Karpas-422 (cell line): ENCODE measurements at regions not wholly inside any gene's neighbourhood (a gene's known extent, or its start where the extent isn't known, plus 50 kb on each side); places are given as distances from the start of the nearest gene placed in this dataset.

Experiments
- DNase-seq: peaks from one replicate; pipeline ENCODE4 v3.0.0-alpha.2; 2015
- H2AFZ ChIP-seq: fragments of 200-600 bp; sonication (generic); 2 replicates; pipeline ENCODE4 v1.6.1; 2014; ENCODE audit warnings: antibody characterized with exemption, low read length, mixed read lengths
- H3K27ac ChIP-seq: fragments of 200-600 bp; sonication (generic); 2 replicates; pipeline ENCODE4 v1.5.1; 2014; ENCODE audit warnings: mild to moderate bottlenecking, low read length, moderate library complexity
- H3K27me3 ChIP-seq: fragments of 200-600 bp; sonication (generic); 2 replicates; pipeline ENCODE4 v1.6.1; 2014; ENCODE audit warnings: low read length, mixed read lengths
- H3K36me3 ChIP-seq: fragments of 200-600 bp; sonication (generic); 2 replicates; pipeline ENCODE4 v1.6.1; 2014; ENCODE audit warnings: low read length, mixed read lengths; ENCODE audit not compliant: insufficient read depth
- H3K4me1 ChIP-seq: fragments of 200-600 bp; sonication (generic); 2 replicates; pipeline ENCODE4 v1.6.1; 2014; ENCODE audit warnings: mild to moderate bottlenecking, low read length, mixed read lengths
- H3K4me2 ChIP-seq: fragments of 200-600 bp; sonication (generic); 2 replicates; pipeline ENCODE4 v1.6.1; 2014; ENCODE audit warnings: low read length, low read depth, mild to moderate bottlenecking; ENCODE audit not compliant: poor library complexity, severe bottlenecking
- H3K4me3 ChIP-seq: fragments of 200-600 bp; sonication (generic); 2 replicates; pipeline ENCODE4 v1.5.1; 2014; ENCODE audit warnings: mild to moderate bottlenecking, antibody characterized with exemption, low read length, mixed read lengths
- H3K79me2 ChIP-seq: fragments of 200-600 bp; sonication (generic); 2 replicates; pipeline ENCODE4 v1.6.1; 2014; ENCODE audit warnings: mild to moderate bottlenecking, low read length, mixed read lengths
- H3K9ac ChIP-seq: fragments of 200-600 bp; sonication (generic); 2 replicates; pipeline ENCODE4 v1.6.0; 2014; ENCODE audit warnings: low read length
- H3K9me2 ChIP-seq: fragments of 200-600 bp; sonication (generic), shearing (Covaris generic); replicated peaks from 2 replicates; pipeline ENCODE4 v1.6.0; 2014; ENCODE audit warnings: mild to moderate bottlenecking, low read length, moderate library complexity; ENCODE audit not compliant: insufficient read depth
- H3K9me3 ChIP-seq: fragments of 300-700, 200-600 bp; sonication (generic); 2 replicates; pipeline ENCODE4 v1.6.1; 2014; ENCODE audit warnings: low read length, mixed read lengths
- H4K20me1 ChIP-seq: fragments of 200-600 bp; sonication (generic); 2 replicates; pipeline ENCODE4 v1.6.1; 2014; ENCODE audit warnings: mild to moderate bottlenecking, antibody characterized with exemption, low read length, low read depth; ENCODE audit not compliant: insufficient read depth

- Histone ChIP-seq H3K9me2 (no peaks in the 10 kb centered on the region), H4K20me1 (no peaks in the 10 kb centered on the region), H3K4me1 (no peaks in the 10 kb centered on the region), H2AFZ (no peak overlapping the region), H3K9me3 (no peaks in the 10 kb centered on the region), H3K79me2 (no peaks in the 10 kb centered on the region), H3K4me3 (no peak overlapping the region), H3K27me3 (no peaks in the 10 kb centered on the region), H3K36me3 (no peaks in the 10 kb centered on the region), H3K9ac (no peak overlapping the region), H3K27ac (no peak overlapping the region), H3K4me2 (no peak overlapping the region)
- DNase-seq, result no peak
These were observed 363.3 kb downstream of the METTL15 start for GRCh38 chr11:28471537-28471936.

- no peak overlapping the region for H2AFZ ChIP-seq
- H3K27me3 ChIP-seq, result no peaks in the 10 kb centered on the region
- no peaks in the 10 kb centered on the region for H3K9me3 ChIP-seq
- no peak overlapping the region for H3K4me3 ChIP-seq
- H3K4me2 ChIP-seq, result no peak overlapping the region
- no peaks in the 10 kb centered on the region for H4K20me1 ChIP-seq
- H3K36me3 ChIP-seq, result no peaks in the 10 kb centered on the region
- no peak overlapping the region for H3K9ac ChIP-seq
- no peaks in the 10 kb centered on the region for H3K4me1 ChIP-seq
- H3K27ac ChIP-seq, result no peak overlapping the region
- no peak for DNase-seq
- no peaks in the 10 kb centered on the region for H3K79me2 ChIP-seq
- H3K9me2 ChIP-seq, result no peaks in the 10 kb centered on the region
These were observed 362.0 kb downstream of the METTL15 start for GRCh38 chr11:28470180-28470579.

DNA sequence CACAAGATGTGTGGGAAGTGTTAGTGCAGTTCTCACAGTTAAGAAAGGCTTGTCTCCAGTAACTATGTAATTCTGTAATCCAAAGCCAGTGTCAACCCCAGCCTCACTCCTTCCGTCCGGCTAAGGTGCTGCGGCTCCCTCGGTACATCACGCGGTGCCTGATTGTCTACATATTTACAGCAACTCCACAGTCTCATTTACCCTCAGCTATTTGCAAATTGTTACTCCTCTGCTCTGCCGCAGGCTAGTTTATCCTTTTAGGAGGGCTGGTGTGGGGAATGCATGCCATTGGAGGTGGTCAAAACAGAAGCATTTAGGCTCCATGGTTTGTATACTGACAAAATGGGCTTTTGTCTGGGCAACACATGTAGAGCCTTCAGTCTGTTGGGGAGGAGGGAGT is 358.3 kb downstream of the METTL15 start:
- H3K9me2 ChIP-seq, result no peaks in the 10 kb centered on the region
- no peak for DNase-seq
- H3K9ac ChIP-seq, result no peak overlapping the region
- no peak overlapping the region for H2AFZ ChIP-seq
- no peaks in the 10 kb centered on the region for H3K36me3 ChIP-seq
- H3K4me3 ChIP-seq, result no peak overlapping the region
- no peak overlapping the region for H3K4me2 ChIP-seq
- H4K20me1 ChIP-seq, result no peaks in the 10 kb centered on the region
- no peaks in the 10 kb centered on the region for H3K79me2 ChIP-seq
- H3K9me3 ChIP-seq, result no peaks in the 10 kb centered on the region
- H3K27ac ChIP-seq, result no peak overlapping the region
- peaks cover 9% of the 10 kb centered on the region for H3K4me1 ChIP-seq
- no peaks in the 10 kb centered on the region for H3K27me3 ChIP-seq

DNA sequence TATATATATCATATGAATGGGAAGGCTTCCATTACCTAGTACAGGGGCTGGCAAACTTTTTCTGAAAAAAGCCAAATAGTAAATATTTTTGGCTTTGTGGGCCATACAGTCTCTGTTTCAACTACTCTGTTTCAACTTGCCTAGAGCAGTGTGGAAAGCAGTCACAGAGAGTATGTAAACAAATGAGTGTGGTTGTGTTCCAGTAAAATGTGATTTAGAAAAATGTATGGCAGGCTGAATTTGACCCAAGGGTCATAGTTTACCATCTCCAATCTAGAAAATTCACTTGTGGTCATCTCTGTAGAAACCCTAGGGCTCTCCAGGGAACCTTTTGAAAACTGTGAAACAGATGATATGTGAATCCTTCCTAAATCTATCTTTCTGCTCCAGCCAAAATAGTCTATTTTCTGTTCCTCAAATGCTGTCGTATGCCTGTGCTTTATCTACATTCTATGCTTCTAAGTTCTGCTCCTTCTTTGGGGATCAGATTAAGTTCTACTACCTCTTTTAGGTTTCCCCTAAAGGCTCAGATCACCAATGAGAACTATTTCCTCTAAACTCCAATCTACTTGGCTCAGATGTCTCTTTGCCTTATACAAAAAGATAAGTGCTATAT is 356.2 kb downstream of the METTL15 start:
- peaks cover 9% of the 10 kb centered on the region for H3K4me1 ChIP-seq
- H3K9ac ChIP-seq, result no peak overlapping the region
- no peak overlapping the region for H3K4me3 ChIP-seq
- H3K9me3 ChIP-seq, result no peaks in the 10 kb centered on the region
- no peak overlapping the region for H3K27ac ChIP-seq
- DNase-seq, result peak; percentile 53
- no peaks in the 10 kb centered on the region for H3K79me2 ChIP-seq
- H3K36me3 ChIP-seq, result no peaks in the 10 kb centered on the region
- H2AFZ ChIP-seq, result no peak overlapping the region
- H3K9me2 ChIP-seq, result no peaks in the 10 kb centered on the region
- no peaks in the 10 kb centered on the region for H3K27me3 ChIP-seq
- no peaks in the 10 kb centered on the region for H4K20me1 ChIP-seq
- H3K4me2 ChIP-seq, result no peak overlapping the region

DNA sequence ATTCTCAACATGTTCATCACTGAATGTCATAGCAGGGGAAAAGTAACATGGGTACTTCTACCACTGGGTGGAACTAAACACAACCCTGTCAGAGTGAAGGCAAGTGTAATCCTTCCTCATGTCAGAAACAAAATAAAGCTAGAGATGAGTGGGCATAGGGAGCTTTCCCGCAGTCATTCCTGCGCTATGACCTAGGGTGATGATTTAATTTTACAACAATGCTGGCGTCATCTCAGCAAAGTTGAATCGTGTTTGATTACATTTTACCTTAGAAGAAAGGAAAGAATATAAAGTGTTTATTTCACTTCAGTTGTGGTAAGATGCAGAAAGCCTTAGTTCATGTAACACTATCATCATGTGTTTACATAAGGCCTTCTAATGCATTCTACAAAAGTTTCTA is 355.6 kb downstream of the METTL15 start:
- Histone ChIP-seq H4K20me1 (no peaks in the 10 kb centered on the region), H3K36me3 (no peaks in the 10 kb centered on the region), H3K4me1 (peaks cover 9% of the 10 kb centered on the region), H2AFZ (no peak overlapping the region), H3K9me2 (no peaks in the 10 kb centered on the region), H3K27ac (no peak overlapping the region), H3K9me3 (no peaks in the 10 kb centered on the region), H3K9ac (no peak overlapping the region), H3K4me2 (no peak overlapping the region), H3K27me3 (no peaks in the 10 kb centered on the region), H3K4me3 (no peak overlapping the region), H3K79me2 (no peaks in the 10 kb centered on the region)
- no peak for DNase-seq

DNA sequence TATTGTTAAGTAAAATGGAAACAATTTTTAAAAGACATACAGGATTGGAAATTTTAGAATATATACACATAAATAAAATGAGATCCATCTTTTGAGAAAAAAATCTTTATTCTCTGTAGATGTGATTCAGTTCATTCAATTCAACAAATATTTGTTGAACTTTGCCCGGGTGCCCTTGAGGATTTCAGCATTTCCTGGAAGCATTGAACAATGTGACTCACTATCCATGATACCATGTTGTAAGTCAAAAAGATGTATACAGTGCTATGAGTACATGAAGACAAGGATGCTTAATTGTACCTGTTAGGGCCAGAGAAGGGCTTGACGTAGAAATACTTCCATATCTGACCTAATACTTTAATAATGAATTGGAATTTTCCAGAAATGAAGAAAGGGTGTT is 353.7 kb downstream of the METTL15 start:
- H4K20me1 ChIP-seq, result no peaks in the 10 kb centered on the region
- no peak overlapping the region for H2AFZ ChIP-seq
- H3K4me1 ChIP-seq, result peaks cover 9% of the 10 kb centered on the region
- H3K4me3 ChIP-seq, result no peak overlapping the region
- H3K27ac ChIP-seq, result no peak overlapping the region
- no peaks in the 10 kb centered on the region for H3K27me3 ChIP-seq
- no peak overlapping the region for H3K4me2 ChIP-seq
- no peaks in the 10 kb centered on the region for H3K79me2 ChIP-seq
- no peaks in the 10 kb centered on the region for H3K9me2 ChIP-seq
- no peak overlapping the region for H3K9ac ChIP-seq
- no peaks in the 10 kb centered on the region for H3K36me3 ChIP-seq
- DNase-seq, result no peak
- no peaks in the 10 kb centered on the region for H3K9me3 ChIP-seq

DNA sequence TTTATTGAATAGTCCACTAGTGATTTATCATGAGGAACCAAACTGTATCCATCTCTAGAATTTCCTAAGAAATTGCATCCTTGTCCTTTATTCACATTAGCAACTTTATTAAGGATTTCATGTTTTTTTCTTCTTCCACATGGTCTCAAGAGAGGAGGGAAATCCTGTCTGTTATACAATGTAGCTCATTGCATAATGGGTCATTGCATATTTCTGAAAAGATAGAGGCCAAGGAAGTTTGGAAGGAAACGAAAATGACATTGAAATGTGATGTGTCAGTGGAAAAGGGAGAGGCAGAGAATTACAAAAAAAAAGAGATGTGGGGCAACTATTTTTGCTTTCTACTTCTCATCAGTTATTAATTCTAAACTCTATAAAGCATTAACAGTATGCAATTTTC is 353.1 kb downstream of the METTL15 start:
- no peak overlapping the region for H3K9ac ChIP-seq
- no peak overlapping the region for H2AFZ ChIP-seq
- no peak overlapping the region for H3K4me3 ChIP-seq
- no peaks in the 10 kb centered on the region for H3K27me3 ChIP-seq
- H3K27ac ChIP-seq, result no peak overlapping the region
- H3K9me2 ChIP-seq, result no peaks in the 10 kb centered on the region
- no peaks in the 10 kb centered on the region for H3K9me3 ChIP-seq
- no peak for DNase-seq
- no peak overlapping the region for H3K4me2 ChIP-seq
- no peaks in the 10 kb centered on the region for H4K20me1 ChIP-seq
- no peaks in the 10 kb centered on the region for H3K36me3 ChIP-seq
- no peaks in the 10 kb centered on the region for H3K79me2 ChIP-seq
- H3K4me1 ChIP-seq, result peaks cover 9% of the 10 kb centered on the region

DNA sequence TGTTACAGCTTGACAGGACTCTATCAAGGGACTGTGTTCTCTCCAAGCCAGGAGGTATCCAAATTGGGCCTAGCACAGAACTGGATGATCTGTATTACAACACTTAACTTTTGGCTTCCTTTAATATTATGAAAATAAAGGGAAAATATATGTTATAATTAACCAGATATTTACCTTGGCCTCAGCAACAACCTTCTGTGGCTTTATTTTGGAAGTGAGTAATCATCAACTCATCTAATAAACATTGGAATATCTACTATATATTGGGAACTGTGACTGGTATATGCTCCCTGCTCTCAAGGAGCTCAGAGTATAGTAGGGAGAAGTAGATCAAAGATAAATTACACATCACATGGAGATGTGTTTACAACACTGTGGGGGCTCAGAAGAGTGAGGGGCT is 352.2 kb downstream of the METTL15 start:
- no peaks in the 10 kb centered on the region for H3K36me3 ChIP-seq
- H3K9ac ChIP-seq, result no peak overlapping the region
- DNase-seq, result no peak
- H4K20me1 ChIP-seq, result no peaks in the 10 kb centered on the region
- H3K9me3 ChIP-seq, result no peaks in the 10 kb centered on the region
- H3K4me2 ChIP-seq, result no peak overlapping the region
- no peak overlapping the region for H2AFZ ChIP-seq
- no peak overlapping the region for H3K27ac ChIP-seq
- peaks cover 9% of the 10 kb centered on the region for H3K4me1 ChIP-seq
- H3K27me3 ChIP-seq, result no peaks in the 10 kb centered on the region
- no peak overlapping the region for H3K4me3 ChIP-seq
- H3K79me2 ChIP-seq, result no peaks in the 10 kb centered on the region
- no peaks in the 10 kb centered on the region for H3K9me2 ChIP-seq

DNA sequence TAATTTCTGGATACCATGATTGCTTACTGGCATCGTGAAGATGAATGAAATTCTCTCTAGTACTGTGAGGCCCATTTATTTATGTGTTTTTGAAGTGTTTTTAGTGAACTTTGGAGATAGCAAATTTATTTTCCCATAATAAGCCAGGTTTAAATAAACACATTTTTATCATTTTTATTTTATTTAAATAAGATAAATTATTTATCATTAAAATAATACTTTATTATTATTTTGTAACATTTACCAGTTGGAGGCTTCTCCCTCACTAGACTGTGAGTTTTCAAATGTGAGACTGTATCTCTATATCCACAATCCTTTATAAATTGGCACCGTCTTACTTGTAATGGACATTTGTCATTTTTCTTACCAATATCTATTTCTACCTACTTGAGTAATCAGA is 351.7 kb downstream of the METTL15 start:
- no peaks in the 10 kb centered on the region for H3K9me2 ChIP-seq
- DNase-seq, result no peak
- H3K9me3 ChIP-seq, result no peaks in the 10 kb centered on the region
- H3K9ac ChIP-seq, result no peak overlapping the region
- H3K27ac ChIP-seq, result no peak overlapping the region
- no peaks in the 10 kb centered on the region for H4K20me1 ChIP-seq
- H3K4me2 ChIP-seq, result no peak overlapping the region
- H3K79me2 ChIP-seq, result no peaks in the 10 kb centered on the region
- no peaks in the 10 kb centered on the region for H3K36me3 ChIP-seq
- H3K4me1 ChIP-seq, result peaks cover 9% of the 10 kb centered on the region
- H3K4me3 ChIP-seq, result no peak overlapping the region
- H2AFZ ChIP-seq, result no peak overlapping the region
- H3K27me3 ChIP-seq, result no peaks in the 10 kb centered on the region
